Amniotic stem cell (primary cell): ENCODE measurements at regions not wholly inside any gene's neighbourhood (a gene's known extent, or its start where the extent isn't known, plus 50 kb on each side); places are given as distances from the start of the nearest gene placed in this dataset.

Source experiments
- DNase-seq: peaks from one replicate; lab custom pipeline; 2025; lab: John Stamatoyannopoulos, UW

- DNase-seq: no peak
Measured at GRCh38 chr15:29873947-29874411, 51.7 kb upstream of the TJP1 start.

DNA sequence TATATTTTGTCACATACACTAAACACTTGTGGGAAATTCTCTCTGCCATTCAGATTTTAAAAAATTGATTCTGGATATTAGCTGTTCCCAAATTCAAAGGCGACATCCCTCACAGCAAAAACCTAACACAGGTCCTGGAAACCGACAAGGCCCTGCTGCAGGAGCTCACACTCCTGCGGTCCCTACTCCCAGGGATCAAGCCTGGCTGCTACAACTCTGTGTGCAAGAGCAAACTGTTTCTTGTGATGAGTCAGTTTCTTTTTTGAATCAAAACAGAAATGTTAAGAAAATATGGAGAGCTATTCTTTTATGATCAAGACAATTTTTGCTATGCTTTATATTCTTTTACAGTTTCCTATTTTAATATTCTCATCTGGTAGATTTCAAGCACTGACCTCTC is 51.0 kb upstream of the TJP1 start:
- no peak for DNase-seq

- DNase-seq: no peak
Measured at GRCh38 chr15:29872716-29873115, 50.4 kb upstream of the TJP1 start.
